A673 (cell line): ENCODE measurements at regions not wholly inside any gene's neighbourhood (a gene's known extent, or its start where the extent isn't known, plus 50 kb on each side); places are given as distances from the start of the nearest gene placed in this dataset.

ENCODE experiments used
- BruUV-seq: library from RNA; stranded (reverse); fragments of 400-500 nt; replicated peaks from 2 replicates; lab custom pipeline; 2021; lab: Mats Ljungman, UMichigan
- CTCF ChIA-PET: fragments of 300-600 bp; sonication (Branson Sonifier 250); formaldehyde crosslinking; loops from one replicate; lab custom pipeline; 2022; ENCODE audit warnings: antibody characterized with exemption; lab: Charles Lee
- POLR2A ChIA-PET: fragments of 300-600 bp; sonication (Branson Sonifier 250); formaldehyde crosslinking; loops from one replicate; lab custom pipeline; 2022; ENCODE audit warnings: antibody characterized with exemption; ENCODE audit not compliant: low non-redundant PET; lab: Charles Lee
- DNase-seq: peaks from one replicate; pipeline ENCODE4 v3.0.0-alpha.2; 2015; ENCODE audit warnings: low spot score
- H3K27ac ChIP-seq: fragments of 200-600 bp; sonication (generic); 2 replicates; pipeline ENCODE4 v1.5.1; 2016; ENCODE audit warnings: mixed run types, low read depth, mild to moderate bottlenecking, mixed read lengths, antibody characterized with exemption, low read length; ENCODE audit not compliant: poor library complexity, severe bottlenecking
- H3K27me3 ChIP-seq: fragments of 200-600 bp; sonication (generic); replicated peaks from 2 replicates; pipeline ENCODE4 v1.6.1; 2017; ENCODE audit warnings: mixed run types, low read depth, mild to moderate bottlenecking, mixed read lengths, antibody characterized with exemption, low read length; ENCODE audit not compliant: insufficient read depth, poor library complexity
- H3K36me3 ChIP-seq: fragments of 200-600 bp; sonication (generic); 2 replicates; pipeline ENCODE4 v1.6.1; 2016; ENCODE audit warnings: mixed run types, mild to moderate bottlenecking, mixed read lengths, antibody characterized with exemption, low read length; ENCODE audit not compliant: insufficient read depth, poor library complexity, severe bottlenecking
- H3K4me1 ChIP-seq: fragments of 200-600 bp; sonication (generic); 2 replicates; pipeline ENCODE4 v1.6.1; 2017; ENCODE audit warnings: mixed run types, mild to moderate bottlenecking, mixed read lengths, antibody characterized with exemption, low read length; ENCODE audit not compliant: insufficient read depth, poor library complexity, severe bottlenecking
- H3K4me3 ChIP-seq: fragments of 200-600 bp; sonication (generic); 2 replicates; pipeline ENCODE4 v1.5.1; 2016; ENCODE audit warnings: low read depth, mixed run types, mild to moderate bottlenecking, mixed read lengths, low read length; ENCODE audit not compliant: poor library complexity, severe bottlenecking
- H3K9me3 ChIP-seq: fragments of 200-600 bp; sonication (generic); 2 replicates; pipeline ENCODE4 v1.6.1; 2016; ENCODE audit warnings: mixed run types, low read depth, mild to moderate bottlenecking, mixed read lengths, antibody characterized with exemption, low read length; ENCODE audit not compliant: poor library complexity, severe bottlenecking
- EZH2 ChIP-seq: fragments of 200-600 bp; sonication (generic); IDR thresholded peaks from 2 replicates; pipeline ENCODE4 v1.6.1; 2017; ENCODE audit warnings: borderline replicate concordance, low read depth, mild to moderate bottlenecking, mixed read lengths, antibody characterized with exemption, low read length; ENCODE audit not compliant: poor library complexity, severe bottlenecking
- intact Hi-C: fragments of 100-400 bp; cut with micrococcal nuclease; formaldehyde crosslinking; loops from one replicate; pipeline ENCODE4 v1.10.0; 2022; ENCODE audit not compliant: unreplicated experiment
- TF ChIP-seq, protein P1 (sequence below): fragments of 300-800, 200-600 bp; sonication (generic); conservative IDR thresholded peaks from 2 replicates; pipeline ENCODE4 v1.5.1; 2017; ENCODE audit warnings: low read depth, mild to moderate bottlenecking, antibody characterized with exemption, low read length, moderate library complexity, mixed read lengths

DNA sequence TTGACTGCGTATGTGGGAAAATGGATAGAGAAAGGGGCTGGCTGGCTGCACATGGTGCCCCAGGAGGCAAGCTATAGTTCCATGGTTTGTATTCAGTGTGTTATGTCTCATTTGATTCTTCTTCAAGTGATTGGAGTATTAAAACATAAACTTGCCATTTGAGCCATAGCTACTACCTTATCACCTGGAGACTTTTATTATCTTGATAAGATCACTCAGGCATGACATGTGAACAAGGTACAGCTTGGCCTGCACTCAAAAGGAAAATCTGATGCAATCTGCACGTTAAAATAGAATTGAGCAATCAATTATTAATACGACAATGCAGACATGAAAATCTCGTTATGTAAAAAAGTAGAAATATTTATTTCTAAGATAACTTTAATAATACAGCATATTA is 116.9 kb downstream of the RND3 start:
- CTCF ChIA-PET, result no interaction called here
- H3K9me3 ChIP-seq, result no peaks in the 10 kb centered on the region

DNA sequence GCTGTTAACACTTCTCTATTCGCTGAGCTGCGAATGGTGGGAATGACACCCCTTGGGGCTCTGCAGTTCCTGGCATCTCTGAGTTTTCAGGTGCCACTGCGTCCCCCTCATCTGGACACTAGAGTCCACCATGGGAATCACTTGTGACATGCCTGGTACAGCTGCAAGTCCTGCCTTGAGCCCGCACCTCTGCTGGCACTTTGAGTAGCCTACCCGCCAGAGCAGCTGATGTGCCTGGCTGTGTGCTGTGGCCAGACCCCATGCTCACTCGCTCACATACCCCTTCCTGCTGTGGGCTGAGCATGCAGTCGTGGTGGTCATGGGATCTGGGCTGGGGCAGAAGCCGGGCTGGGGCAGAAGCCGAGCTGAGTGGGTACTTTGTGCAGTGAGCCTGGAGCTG is 117.6 kb downstream of the RND3 start:
- CTCF ChIA-PET, result no interaction called here
- intact Hi-C loops, result no loop called here

More for the DNA sequence above, 116.9 kb downstream of the RND3 start:
- Histone ChIP-seq H3K27me3 (no peaks in the 10 kb centered on the region), H3K27ac (no peak overlapping the region), H3K4me3 (no peak overlapping the region), H3K4me1 (no peaks in the 10 kb centered on the region), H3K36me3 (no peaks in the 10 kb centered on the region)
- POLR2A ChIA-PET, result no interaction called here
- TF ChIP-seq, protein P1, sequence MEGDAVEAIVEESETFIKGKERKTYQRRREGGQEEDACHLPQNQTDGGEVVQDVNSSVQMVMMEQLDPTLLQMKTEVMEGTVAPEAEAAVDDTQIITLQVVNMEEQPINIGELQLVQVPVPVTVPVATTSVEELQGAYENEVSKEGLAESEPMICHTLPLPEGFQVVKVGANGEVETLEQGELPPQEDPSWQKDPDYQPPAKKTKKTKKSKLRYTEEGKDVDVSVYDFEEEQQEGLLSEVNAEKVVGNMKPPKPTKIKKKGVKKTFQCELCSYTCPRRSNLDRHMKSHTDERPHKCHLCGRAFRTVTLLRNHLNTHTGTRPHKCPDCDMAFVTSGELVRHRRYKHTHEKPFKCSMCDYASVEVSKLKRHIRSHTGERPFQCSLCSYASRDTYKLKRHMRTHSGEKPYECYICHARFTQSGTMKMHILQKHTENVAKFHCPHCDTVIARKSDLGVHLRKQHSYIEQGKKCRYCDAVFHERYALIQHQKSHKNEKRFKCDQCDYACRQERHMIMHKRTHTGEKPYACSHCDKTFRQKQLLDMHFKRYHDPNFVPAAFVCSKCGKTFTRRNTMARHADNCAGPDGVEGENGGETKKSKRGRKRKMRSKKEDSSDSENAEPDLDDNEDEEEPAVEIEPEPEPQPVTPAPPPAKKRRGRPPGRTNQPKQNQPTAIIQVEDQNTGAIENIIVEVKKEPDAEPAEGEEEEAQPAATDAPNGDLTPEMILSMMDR, result no peak
- no peak for TF ChIP-seq EZH2
- no TSS peak for BruUV-seq
- intact Hi-C loops, result no loop called here
- DNase-seq, result no peak

DNA sequence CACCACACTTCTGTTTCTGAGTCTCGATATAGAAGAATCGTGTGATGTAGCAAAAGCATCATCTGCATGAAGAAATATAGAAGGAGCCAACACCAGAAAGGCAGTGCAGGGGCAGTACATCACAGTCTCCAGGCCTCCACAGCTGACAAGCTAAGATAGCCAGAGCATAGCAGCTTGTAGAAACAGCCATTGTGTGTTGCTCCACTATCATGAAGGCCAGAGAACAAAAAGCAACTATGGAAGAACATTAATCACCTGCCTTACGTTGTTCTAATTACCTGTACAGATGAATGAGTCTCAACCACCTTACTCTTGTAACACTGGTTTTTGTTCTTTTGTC is 129.0 kb downstream of the RND3 start:
- ChIA-PET POLR2A (no interaction called here), CTCF (no interaction called here)
- no peaks in the 10 kb centered on the region for H3K27me3 ChIP-seq
- no peaks in the 10 kb centered on the region for H3K9me3 ChIP-seq
- H3K36me3 ChIP-seq, result no peaks in the 10 kb centered on the region
- no peak overlapping the region for H3K4me3 ChIP-seq
- BruUV-seq, result no TSS peak
- no peak for DNase-seq
- H3K4me1 ChIP-seq, result no peaks in the 10 kb centered on the region
- TF ChIP-seq, protein P1, result no peak
- no peak for TF ChIP-seq EZH2
- H3K27ac ChIP-seq, result no peak overlapping the region
- intact Hi-C loops, result no loop called here

More for the DNA sequence above, 117.6 kb downstream of the RND3 start:
- BruUV-seq, result no TSS peak
- H3K27ac ChIP-seq, result no peak overlapping the region
- no peaks in the 10 kb centered on the region for H3K4me1 ChIP-seq
- DNase-seq, result no peak
- H3K9me3 ChIP-seq, result no peaks in the 10 kb centered on the region
- no peaks in the 10 kb centered on the region for H3K36me3 ChIP-seq
- POLR2A ChIA-PET, result no interaction called here
- no peaks in the 10 kb centered on the region for H3K27me3 ChIP-seq
- no peak for TF ChIP-seq EZH2
- TF ChIP-seq, protein P1, result no peak
- no peak overlapping the region for H3K4me3 ChIP-seq
